ENCODE measurements at regions not wholly inside any gene's neighbourhood (a gene's known extent, or its start where the extent isn't known, plus 50 kb on each side); places are given as distances from the start of the nearest gene placed in this dataset.

- intact Hi-C loops (cut with DNase I), result no loop called here
- no peak for DNase-seq
Observed at GRCh38 chr22:22097727-22098228, 115.2 kb upstream of the TOP3B start.

GRCh38 chr22:22094921-22095320 lies 112.3 kb upstream of the TOP3B start:
- Histone ChIP-seq H3K4me1 (no peaks in the 10 kb centered on the region), H3K9me3 (no peaks in the 10 kb centered on the region), H3K27me3 (no peaks in the 10 kb centered on the region), H3K27ac (no peak overlapping the region), H3K4me3 (replicated peaks in 1 of 3) (no peak overlapping the region), H3K36me3 (no peaks in the 10 kb centered on the region)
- intact Hi-C loops (cut with DNase I), result no loop called here
- no peak for DNase-seq
- no peak for TF ChIP-seq POLR2A (IDR thresholded peaks at IDR 0.05)
- TF ChIP-seq CTCF (IDR thresholded peaks at IDR 0.05), result no peak
- WGBS, 2 donors, result 90 to 91% methylated on average over 5 of the region's 5 CpGs

More at GRCh38 chr22:22097727-22098228, 115.2 kb upstream of the TOP3B start:
- H3K27ac ChIP-seq, result no peak overlapping the region
- H3K4me1 ChIP-seq, result no peaks in the 10 kb centered on the region
- H3K27me3 ChIP-seq, result no peaks in the 10 kb centered on the region
- TF ChIP-seq POLR2A (IDR thresholded peaks at IDR 0.05), result no peak
- no peak for TF ChIP-seq CTCF (IDR thresholded peaks at IDR 0.05)
- no peaks in the 10 kb centered on the region for H3K9me3 ChIP-seq
- H3K4me3 ChIP-seq (replicated peaks in 1 of 3), result no peak overlapping the region
- H3K36me3 ChIP-seq, result no peaks in the 10 kb centered on the region

- H3K4me3 ChIP-seq (replicated peaks in 1 of 3), result no peak overlapping the region
- DNase-seq, result no peak
- no peaks in the 10 kb centered on the region for H3K36me3 ChIP-seq
- no peaks in the 10 kb centered on the region for H3K27me3 ChIP-seq
- intact Hi-C loops (cut with DNase I), result no loop called here
- 81 to 86% methylated on average over 6 of the region's 6 CpGs for WGBS, 2 donors
- H3K9me3 ChIP-seq, result no peaks in the 10 kb centered on the region
- TF ChIP-seq CTCF (IDR thresholded peaks at IDR 0.05) (no peak), POLR2A (IDR thresholded peaks at IDR 0.05) (no peak)
- H3K4me1 ChIP-seq, result no peaks in the 10 kb centered on the region
- H3K27ac ChIP-seq, result no peak overlapping the region
Observed at GRCh38 chr22:22094514-22094913, 111.9 kb upstream of the TOP3B start.

GRCh38 chr22:22093743-22094142 lies 111.2 kb upstream of the TOP3B start:
- H3K27ac ChIP-seq, result no peak overlapping the region
- no peaks in the 10 kb centered on the region for H3K9me3 ChIP-seq
- no peaks in the 10 kb centered on the region for H3K36me3 ChIP-seq
- H3K4me1 ChIP-seq, result no peaks in the 10 kb centered on the region
- TF ChIP-seq POLR2A (IDR thresholded peaks at IDR 0.05) (no peak), CTCF (IDR thresholded peaks at IDR 0.05) (no peak)
- WGBS, 2 donors, result 80 to 97% methylated on average over 1 of the region's 1 CpG
- H3K27me3 ChIP-seq, result no peaks in the 10 kb centered on the region
- H3K4me3 ChIP-seq (replicated peaks in 1 of 3), result no peak overlapping the region
- intact Hi-C loops (cut with DNase I), result no loop called here
- DNase-seq, result no peak

- Histone ChIP-seq H3K27ac (no peak overlapping the region), H3K4me1 (no peaks in the 10 kb centered on the region), H3K36me3 (no peaks in the 10 kb centered on the region), H3K9me3 (no peaks in the 10 kb centered on the region), H3K27me3 (no peaks in the 10 kb centered on the region), H3K4me3 (replicated peaks in 1 of 3) (no peak overlapping the region)
- TF ChIP-seq POLR2A (IDR thresholded peaks at IDR 0.05) (no peak), CTCF (IDR thresholded peaks at IDR 0.05) (no peak)
- no peak for DNase-seq
- intact Hi-C loops (cut with DNase I), result no loop called here
- 90 to 93% methylated on average over 1 of the region's 1 CpG for WGBS, 2 donors
Observed at GRCh38 chr22:22092974-22093373, 110.4 kb upstream of the TOP3B start.
